ENCODE measurements at regions not wholly inside any gene's neighbourhood (a gene's known extent, or its start where the extent isn't known, plus 50 kb on each side); places are given as distances from the start of the nearest gene placed in this dataset.

- TF ChIP-seq EZH2phosphoT487 (IDR thresholded peaks at IDR 0.05; ENCODE audit: insufficient read depth, low read depth) (no peak), EZH2 (IDR thresholded peaks at IDR 0.05; ENCODE audit: insufficient read depth, poor library complexity, severe bottlenecking) (no peak)
Observed at GRCh38 chr12:18953505-18953904, 176.0 kb upstream of the PLEKHA5 start.
